WTC11 (cell line): ENCODE measurements at regions not wholly inside any gene's neighbourhood (a gene's known extent, or its start where the extent isn't known, plus 50 kb on each side); places are given as distances from the start of the nearest gene placed in this dataset.

Experiments used
- CREB1 ChIP-seq: sonication (generic); formaldehyde crosslinking; IDR thresholded peaks from 2 replicates; pipeline ENCODE4 v1.8.0; 2023; ENCODE audit warnings: mild to moderate bottlenecking, missing genetic modification reagents
- CTCF ChIP-seq: fragments of 200-600 bp; IDR thresholded peaks from 2 replicates; pipeline ENCODE4 v1.8.0; 2022; ENCODE audit warnings: antibody characterized with exemption
- FOXP4 ChIP-seq: sonication (generic); formaldehyde crosslinking; IDR thresholded peaks from 2 replicates; pipeline ENCODE4 v1.8.0; 2022; ENCODE audit warnings: mild to moderate bottlenecking, missing genetic modification reagents
- JUN ChIP-seq: sonication (generic); formaldehyde crosslinking; IDR thresholded peaks from 2 replicates; pipeline ENCODE4 v1.8.0; 2023; ENCODE audit warnings: mild to moderate bottlenecking, missing genetic modification reagents
- KAT7 ChIP-seq: sonication (generic); formaldehyde crosslinking; IDR thresholded peaks from 2 replicates; pipeline ENCODE4 v1.8.1; 2023; ENCODE audit warnings: missing genetic modification reagents, mild to moderate bottlenecking, borderline replicate concordance
- NFE2L1 ChIP-seq: sonication (generic); formaldehyde crosslinking; IDR thresholded peaks from 2 replicates; pipeline ENCODE4 v1.8.1; 2023; ENCODE audit warnings: missing genetic modification reagents
- NR1H2 ChIP-seq: sonication (generic); formaldehyde crosslinking; IDR thresholded peaks from 2 replicates; pipeline ENCODE4 v1.9.0; 2021; ENCODE audit warnings: mild to moderate bottlenecking, moderate library complexity, missing genetic modification reagents
- STAT6 ChIP-seq: sonication (generic); formaldehyde crosslinking; conservative IDR thresholded peaks from 2 replicates; pipeline ENCODE4 v1.8.1; 2023; ENCODE audit warnings: mild to moderate bottlenecking, low read depth, missing genetic modification reagents, moderate library complexity
- TEAD1 ChIP-seq: sonication (generic); formaldehyde crosslinking; IDR thresholded peaks from 2 replicates; pipeline ENCODE4 v1.8.0; 2022; ENCODE audit warnings: mild to moderate bottlenecking, missing genetic modification reagents
- USF2 ChIP-seq: sonication (generic); formaldehyde crosslinking; IDR thresholded peaks from 2 replicates; pipeline ENCODE4 v1.8.1; 2023; ENCODE audit warnings: mild to moderate bottlenecking, missing genetic modification reagents, moderate library complexity
- TF ChIP-seq, protein P1 (sequence below): sonication (generic); formaldehyde crosslinking; IDR thresholded peaks from 2 replicates; pipeline ENCODE4 v1.8.0; 2022; ENCODE audit warnings: mild to moderate bottlenecking, missing genetic modification reagents
- TF ChIP-seq, protein P2 (sequence below): sonication (generic); formaldehyde crosslinking; IDR thresholded peaks from 2 replicates; pipeline ENCODE4 v1.8.1; 2022; ENCODE audit warnings: mild to moderate bottlenecking, moderate library complexity, missing genetic modification reagents

- TF ChIP-seq CTCF (no peak), KAT7 (CRISPR knock-in tag) (no peak), NR1H2 (no peak), FOXP4 (no peak), USF2 (CRISPR knock-in tag) (no peak), JUN (CRISPR knock-in tag) (no peak), TEAD1 (no peak), STAT6 (no peak), CREB1 (CRISPR knock-in tag) (no peak), NFE2L1 (CRISPR knock-in tag) (no peak)
- TF ChIP-seq, protein P1, sequence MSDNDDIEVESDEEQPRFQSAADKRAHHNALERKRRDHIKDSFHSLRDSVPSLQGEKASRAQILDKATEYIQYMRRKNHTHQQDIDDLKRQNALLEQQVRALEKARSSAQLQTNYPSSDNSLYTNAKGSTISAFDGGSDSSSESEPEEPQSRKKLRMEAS: no peak
- TF ChIP-seq, protein P2, sequence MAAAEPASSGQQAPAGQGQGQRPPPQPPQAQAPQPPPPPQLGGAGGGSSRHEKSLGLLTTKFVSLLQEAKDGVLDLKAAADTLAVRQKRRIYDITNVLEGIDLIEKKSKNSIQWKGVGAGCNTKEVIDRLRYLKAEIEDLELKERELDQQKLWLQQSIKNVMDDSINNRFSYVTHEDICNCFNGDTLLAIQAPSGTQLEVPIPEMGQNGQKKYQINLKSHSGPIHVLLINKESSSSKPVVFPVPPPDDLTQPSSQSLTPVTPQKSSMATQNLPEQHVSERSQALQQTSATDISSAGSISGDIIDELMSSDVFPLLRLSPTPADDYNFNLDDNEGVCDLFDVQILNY (CRISPR knock-in tag): no peak
These were observed 94.7 kb upstream of the RUNX3 start for GRCh38 chr1:25024615-25025350.
